Dedifferentiated amniotic fluid mesenchymal stem cell (primary cell): ENCODE measurements at regions not wholly inside any gene's neighbourhood (a gene's known extent, or its start where the extent isn't known, plus 50 kb on each side); places are given as distances from the start of the nearest gene placed in this dataset.
A peak's percentile ranks its signal among the peaks of the same experiment; 100 is the strongest.
"Not testable (repeated sequence)": the region's sequence is repeated elsewhere in the genome, so short reads cannot be mapped to it uniquely, and the experiment has no call there.

ENCODE experiments used
- DNase-seq: peaks from one replicate; pipeline ENCODE4 v3.0.0-alpha.2; 2016; ENCODE audit errors: extremely low spot score

- DNase-seq, result no peak
Observed at GRCh38 chr11:103584720-103585119, 451.7 kb upstream of the DDI1 start.

GRCh38 chr11:103585401-103585800 lies 451.0 kb upstream of the DDI1 start:
- no peak for DNase-seq

GRCh38 chr11:103585911-103586310 lies 450.5 kb upstream of the DDI1 start:
- no peak for DNase-seq

DNA sequence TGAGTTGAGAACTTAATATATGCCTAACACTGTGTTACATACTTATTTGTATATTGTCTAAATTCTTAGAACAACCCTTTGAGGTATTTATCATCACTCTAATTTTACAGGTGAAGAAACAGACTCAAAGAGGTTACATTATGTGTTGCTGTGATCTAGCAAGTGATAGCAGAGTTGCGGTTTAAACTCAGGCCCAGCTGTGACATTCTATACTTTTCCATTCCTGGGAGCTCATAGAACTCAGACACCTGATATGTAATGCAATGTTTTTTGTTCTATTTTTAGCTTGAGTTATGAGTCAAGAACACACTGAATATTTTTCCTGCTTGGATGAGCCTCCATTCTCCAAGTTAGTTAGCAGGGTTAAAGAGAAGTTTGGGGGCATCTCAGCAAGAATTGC lies 449.7 kb upstream of the DDI1 start:
- DNase-seq, result peak; percentile 41

GRCh38 chr11:103587901-103588788 lies 448.3 kb upstream of the DDI1 start:
- DNase-seq, result no peak

- DNase-seq, result no peak
Observed at GRCh38 chr11:103591554-103591953, 444.9 kb upstream of the DDI1 start.

DNA sequence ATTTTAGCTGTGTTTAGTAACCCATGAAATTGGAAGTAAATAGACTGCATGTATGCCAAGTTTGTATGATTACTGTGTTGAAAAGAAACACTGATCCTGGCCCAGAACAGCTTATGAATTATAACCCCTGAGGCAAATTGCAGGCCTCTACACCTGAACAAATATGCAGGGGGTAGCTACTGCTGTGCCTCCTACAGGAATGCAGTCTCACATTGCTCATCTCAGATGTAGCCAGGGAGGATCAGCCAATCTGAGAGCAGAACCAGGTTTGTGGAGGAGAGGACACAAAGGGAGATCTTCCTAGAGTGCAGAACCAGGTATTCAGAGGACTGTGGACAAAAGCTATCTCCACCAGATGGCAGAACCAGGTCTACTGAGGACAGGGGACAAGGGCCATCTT lies 442.2 kb upstream of the DDI1 start:
- DNase-seq, result no peak

GRCh38 chr11:103596315-103596714 lies 440.1 kb upstream of the DDI1 start:
- no peak for DNase-seq

DNA sequence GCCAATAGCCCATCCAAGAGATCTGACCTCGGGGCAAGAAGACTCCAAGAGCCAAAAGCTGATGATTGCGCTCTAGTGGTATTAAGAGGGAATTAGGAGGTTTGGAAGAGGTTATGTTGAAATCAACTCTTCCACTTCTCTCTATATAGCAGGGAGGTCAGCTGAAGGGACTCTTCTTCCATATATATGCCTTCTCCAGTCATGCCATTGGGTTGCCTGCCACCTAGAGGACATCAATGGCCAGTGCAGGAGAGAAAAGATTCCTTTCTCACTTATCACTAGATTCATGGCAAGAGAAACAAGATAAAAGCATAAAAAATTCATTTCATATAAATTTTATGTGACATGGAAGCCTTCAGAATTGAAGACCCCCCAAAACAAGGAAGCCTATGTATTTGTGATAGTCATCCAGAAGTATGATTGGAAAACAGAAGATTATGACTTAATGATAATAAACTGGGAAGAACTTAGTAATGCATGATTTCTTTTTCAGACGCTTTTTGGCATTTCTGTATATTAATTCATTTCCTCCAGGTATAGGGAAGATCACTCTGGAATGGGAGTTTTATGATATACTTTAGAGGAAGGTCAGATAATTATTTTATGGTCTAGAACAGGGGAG lies 435.1 kb upstream of the DDI1 start:
- DNase-seq, result peak; percentile 72

DNA sequence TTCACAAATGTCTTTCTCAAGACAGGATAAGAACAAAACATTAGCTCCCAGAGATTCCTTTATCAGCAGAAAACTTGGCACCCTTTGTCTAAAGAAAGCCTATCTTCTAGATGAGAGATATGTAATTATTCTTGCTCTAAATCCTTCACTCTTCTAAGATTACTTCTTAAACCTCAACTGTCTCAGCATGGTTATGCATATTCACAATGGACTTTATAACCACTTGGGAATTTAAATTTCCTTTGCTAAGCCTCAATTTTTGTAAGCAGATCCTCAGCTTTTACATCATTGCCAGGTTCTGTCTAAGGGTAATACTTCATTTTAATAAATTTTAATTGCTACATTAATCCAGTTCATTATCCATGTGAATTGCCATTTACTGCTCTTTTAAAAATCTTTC lies 433.6 kb upstream of the DDI1 start:
- no peak for DNase-seq

- no peak for DNase-seq
Observed at GRCh38 chr11:103604310-103604709, 432.1 kb upstream of the DDI1 start.

DNA sequence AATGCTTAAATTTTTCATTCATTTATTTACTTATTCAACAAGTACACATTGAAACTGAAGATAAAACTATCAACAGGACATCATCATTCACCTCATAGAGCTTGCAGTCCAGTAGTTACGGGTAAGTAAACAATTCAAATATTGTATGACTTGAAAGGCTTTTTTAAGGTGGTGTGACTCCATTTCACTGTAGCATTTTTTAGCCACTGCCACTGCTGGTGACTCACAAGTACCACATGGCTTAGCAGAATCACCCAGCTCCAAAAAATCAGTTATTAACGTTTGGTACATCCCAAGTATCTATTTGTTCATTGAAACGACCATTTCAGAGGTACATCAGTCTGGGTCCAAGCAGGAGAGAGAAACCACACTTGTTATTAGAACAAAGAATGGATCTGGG lies 427.9 kb upstream of the DDI1 start:
- no peak for DNase-seq

GRCh38 chr11:103609117-103610066 lies 427.0 kb upstream of the DDI1 start:
- peak; percentile 66 for DNase-seq

DNA sequence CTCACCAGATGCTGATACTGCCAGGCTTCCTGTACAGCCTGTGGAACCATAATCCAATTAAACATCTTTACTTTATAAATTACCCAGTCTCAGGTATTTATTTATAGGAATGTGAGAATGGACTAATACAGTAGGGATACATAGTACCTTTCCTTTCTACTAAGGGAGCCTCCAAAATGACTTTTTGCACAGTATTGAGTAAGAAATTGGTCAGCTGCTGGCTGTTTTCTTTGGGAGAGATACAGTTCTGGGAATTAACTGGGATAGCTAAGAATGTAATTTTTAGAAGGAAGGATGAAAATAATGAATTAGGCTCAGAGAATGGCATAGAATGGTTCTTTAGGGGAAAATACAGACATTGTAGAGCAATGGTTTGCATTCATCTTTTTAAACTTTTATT lies 426.0 kb upstream of the DDI1 start:
- no peak for DNase-seq

GRCh38 chr11:103611526-103612260 lies 424.7 kb upstream of the DDI1 start:
- DNase-seq, result not testable (repeated sequence)

- DNase-seq, result not testable (repeated sequence)
Observed at GRCh38 chr11:103612451-103612850, 424.0 kb upstream of the DDI1 start.

DNA sequence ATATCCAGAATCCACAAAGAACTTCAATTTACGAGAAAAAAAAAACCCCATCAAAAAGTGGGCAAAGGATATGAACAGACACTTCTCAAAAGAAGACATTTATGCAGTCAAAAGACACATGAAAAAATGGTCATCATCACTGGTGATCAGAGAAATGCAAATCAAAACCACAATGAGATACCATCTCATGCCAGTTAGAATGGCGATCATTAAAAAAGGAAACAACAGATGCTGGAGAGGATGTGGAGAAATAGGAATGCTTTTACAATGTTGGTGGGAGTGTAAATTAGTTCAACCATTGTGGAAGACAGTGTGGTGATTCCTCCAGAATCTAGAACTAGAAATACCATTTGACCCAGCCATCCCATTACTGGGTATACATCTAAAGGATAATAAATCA lies 419.9 kb upstream of the DDI1 start:
- DNase-seq, result not testable (repeated sequence)

DNA sequence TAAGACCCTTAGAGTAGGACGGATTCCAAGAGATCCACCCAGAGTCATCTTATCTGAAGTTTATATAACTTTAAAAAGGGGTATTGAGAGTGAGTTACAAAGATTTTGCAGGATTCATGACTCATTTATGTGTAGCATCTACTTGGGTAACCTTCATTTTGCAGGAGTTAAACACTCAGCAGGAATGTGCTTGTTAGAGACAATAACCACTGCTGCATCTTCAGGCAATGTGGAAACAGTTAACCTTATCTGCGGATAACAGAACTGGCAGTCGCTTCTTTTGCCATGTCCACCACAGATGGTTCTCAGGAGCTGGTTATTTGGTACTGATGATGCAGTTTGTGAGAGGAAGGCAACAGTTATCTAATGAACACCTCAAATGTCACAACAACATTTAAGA lies 417.9 kb upstream of the DDI1 start:
- DNase-seq, result no peak

- DNase-seq, result no peak
Observed at GRCh38 chr11:103619480-103619879, 417.0 kb upstream of the DDI1 start.

DNA sequence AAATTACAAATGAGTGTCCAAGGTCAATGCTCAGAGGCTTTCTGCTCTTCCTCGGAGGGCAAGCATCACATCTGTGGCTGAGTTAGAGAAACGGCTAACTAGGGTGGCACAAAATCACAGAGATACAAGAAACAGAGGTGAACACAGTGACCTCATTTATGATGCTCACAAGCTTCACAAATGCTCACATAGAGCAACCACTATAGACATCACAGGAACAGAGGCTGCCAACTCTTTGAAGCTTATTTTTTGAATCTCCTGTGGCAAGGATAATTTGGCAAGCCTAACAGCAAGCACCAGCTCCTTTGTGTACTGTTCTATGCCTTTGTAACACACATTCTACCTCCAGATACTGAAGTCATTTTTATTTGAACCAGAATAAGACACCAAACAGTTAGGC lies 416.5 kb upstream of the DDI1 start:
- no peak for DNase-seq

GRCh38 chr11:103622296-103622695 lies 414.1 kb upstream of the DDI1 start:
- DNase-seq, result peak; percentile 39

- no peak for DNase-seq
Observed at GRCh38 chr11:103623933-103624332, 412.5 kb upstream of the DDI1 start.
